ENCODE measurements at regions not wholly inside any gene's neighbourhood (a gene's known extent, or its start where the extent isn't known, plus 50 kb on each side); places are given as distances from the start of the nearest gene placed in this dataset.

DNA sequence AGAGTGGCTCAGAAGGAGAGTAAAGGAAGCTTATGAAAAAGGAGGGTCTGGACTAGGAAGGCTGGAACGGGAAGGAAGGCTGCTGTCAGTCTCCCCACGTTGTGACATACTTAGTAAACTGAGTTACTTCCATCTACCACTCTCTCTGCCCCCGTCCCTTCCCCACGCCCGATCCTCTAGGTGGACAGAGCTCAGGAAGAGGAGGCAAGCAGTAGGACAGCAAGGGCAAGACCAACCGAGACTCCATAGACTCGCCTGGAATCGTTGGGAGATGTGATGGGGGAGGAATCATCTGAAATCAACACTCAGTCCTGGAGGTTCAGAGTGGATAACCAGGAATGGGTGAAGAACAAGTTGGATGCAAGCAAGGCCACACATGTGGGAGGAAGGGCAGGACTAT, 240.7 kb downstream of the BUD13 start:
- no peak for DNase-seq (ENCODE audit: low spot score)

- no peak for DNase-seq (ENCODE audit: low spot score)
Observed at GRCh38 chr11:116530705-116531104, 242.1 kb downstream of the BUD13 start.

- no peak for DNase-seq (ENCODE audit: low spot score)
Observed at GRCh38 chr11:116529271-116529670, 243.5 kb downstream of the BUD13 start.

DNA sequence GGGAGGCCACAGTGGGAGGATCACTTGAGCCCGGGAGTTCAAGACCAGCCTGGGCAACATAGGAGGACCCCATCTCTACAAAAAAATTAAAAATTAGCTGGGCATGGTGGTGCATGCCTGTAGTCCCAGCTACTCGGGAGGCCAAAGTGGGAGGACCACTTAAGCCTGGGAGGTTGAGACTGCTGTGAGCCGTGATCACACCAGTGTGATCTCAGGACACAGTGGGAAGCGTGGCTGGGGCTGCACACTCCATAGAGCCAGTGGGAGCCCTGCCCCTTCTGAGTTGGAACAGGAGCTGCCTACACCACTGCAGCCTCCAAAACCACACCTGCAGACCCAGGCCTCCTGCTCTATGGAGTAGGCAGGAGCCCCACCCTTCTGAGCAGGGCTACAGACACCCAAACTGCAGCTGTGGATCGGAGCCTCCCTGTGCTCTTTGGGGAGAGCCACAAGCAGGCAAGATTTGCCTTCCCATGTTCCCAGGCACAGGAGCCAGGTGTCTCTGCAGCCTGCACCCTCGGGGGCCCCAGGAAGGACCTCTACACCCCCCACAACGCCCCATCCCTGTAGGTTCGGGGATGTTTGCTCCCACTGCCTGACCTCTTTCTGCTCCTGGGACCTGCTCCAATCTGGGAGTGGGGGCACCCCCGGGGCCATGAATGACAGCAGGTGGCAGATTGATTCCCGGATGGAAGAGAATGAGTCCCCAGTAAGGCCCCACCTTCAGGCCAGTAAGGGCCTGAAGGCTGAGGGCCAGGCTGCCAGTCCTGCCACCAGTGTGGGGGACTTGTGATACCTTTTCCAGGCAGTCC, 245.4 kb downstream of the BUD13 start:
- no peak for DNase-seq (ENCODE audit: low spot score)

DNA sequence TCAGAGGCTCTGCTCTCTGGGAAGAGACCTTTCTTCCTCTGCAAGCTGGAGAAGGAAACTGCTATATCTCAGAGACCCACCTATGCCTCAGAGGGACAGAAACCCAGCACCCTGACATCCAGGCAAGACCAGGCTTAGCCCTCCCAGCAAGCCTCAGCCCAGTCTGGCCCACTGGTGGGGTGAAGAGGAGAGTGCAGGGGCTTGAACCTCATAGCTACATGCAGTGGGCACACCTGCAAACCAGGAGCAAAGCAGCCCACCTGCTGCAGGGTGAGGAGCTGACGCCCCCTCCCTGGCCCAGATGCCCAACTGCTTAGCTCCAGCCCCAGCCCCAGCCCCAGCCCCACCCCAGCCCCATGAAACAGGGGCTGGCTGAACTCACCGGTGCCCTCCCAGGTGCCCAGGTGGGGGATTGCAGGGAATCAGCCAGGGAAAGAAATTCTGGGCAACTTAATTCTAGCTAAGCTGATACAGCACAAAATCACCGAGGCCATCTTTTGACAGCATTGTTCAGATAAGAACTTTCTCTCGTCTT, 246.8 kb downstream of the BUD13 start:
- DNase-seq (ENCODE audit: low spot score) = no peak

DNA sequence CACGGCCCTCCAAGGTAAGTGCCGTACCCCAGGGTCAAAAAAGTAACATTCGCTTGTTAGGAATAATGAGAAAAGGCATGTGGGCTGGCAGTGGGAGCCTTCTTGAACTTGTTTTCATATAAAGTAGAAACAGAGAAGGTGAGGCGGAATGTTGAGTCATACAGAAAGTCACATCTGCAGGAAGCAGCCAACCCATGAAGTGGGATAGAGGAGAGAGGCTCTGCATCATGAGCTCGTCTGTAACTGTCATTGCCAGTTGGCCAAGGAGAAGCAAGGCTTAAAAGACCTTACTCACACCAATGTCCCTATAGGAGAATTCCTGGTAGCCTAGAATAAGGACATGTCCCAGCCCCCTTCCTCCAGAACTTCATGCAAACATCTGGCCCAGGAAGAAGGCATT, 253.3 kb downstream of the BUD13 start:
- DNase-seq (ENCODE audit: low spot score) = no peak

DNA sequence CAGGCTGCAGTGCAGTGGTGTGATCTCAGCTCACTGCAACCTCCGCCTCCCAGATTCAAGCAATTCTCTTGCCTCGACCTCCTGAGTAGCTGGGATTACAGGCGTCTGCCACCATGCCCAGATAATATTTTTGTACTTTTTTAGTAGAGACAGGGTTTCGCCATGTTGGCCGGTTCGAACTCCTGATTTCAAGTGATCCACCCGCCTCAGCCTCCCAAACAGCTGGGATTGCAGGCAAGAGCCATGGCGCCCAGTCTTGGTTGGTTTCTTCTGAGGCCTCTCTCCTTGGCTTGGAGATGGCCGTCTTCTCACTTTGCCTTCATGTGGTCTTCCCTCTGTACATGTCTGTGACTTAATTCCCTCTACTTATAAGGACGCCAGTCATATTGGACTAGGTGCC, 254.6 kb downstream of the BUD13 start:
- no peak for DNase-seq (ENCODE audit: low spot score)

GRCh38 chr11:116517584-116517983, 255.2 kb downstream of the BUD13 start:
- DNase-seq (ENCODE audit: low spot score) = no peak

GRCh38 chr11:116517077-116517476, 255.7 kb downstream of the BUD13 start:
- DNase-seq (ENCODE audit: low spot score) = no peak

DNA sequence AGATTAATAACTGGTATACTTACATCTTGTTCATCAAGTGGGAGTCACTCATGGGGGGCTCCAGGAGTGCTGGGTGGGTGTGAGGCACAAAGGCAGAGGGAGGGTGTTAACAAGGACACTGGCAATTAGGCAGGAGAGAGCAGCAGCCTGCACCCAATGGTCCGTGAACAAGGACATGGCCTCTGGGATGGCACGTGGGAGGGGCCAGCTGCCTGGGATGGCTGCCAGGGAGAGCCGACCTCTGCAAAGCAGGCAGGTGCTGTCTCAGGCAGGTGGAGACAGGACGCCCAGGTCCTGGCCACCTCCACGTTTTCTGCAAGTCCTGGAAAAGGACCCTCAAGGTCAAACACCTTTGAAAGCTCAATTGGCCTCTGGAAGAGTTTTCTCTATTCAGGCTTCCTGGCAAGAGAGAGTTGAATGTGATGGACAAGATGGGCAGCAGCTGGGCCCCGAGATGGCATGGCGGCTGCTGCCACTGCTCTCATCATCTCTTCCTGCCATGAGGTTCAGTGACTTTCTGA, 257.1 kb downstream of the BUD13 start:
- DNase-seq (ENCODE audit: low spot score) = no peak

DNA sequence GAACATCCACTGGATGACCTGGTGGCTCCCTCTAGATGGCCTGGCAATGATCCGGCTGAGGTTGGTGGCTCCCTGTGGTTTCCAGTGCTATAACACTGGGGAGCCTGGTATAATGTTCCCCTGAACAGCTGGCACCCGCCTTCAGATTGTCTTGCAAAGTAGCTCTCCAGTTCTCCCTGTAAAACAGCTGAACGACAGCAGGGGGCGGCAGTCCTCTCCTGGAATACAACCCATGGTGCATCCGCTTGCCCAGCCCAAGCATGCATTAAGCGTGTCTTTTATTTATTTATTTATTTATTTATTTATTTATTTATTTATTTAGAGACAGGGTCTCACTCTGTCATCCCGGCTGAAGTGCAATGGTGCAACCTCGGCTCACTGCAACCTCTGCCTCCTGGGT, 258.9 kb downstream of the BUD13 start:
- DNase-seq (ENCODE audit: low spot score) = peak; percentile 35

- no peak for DNase-seq (ENCODE audit: low spot score)
Observed at GRCh38 chr11:116513278-116513823, 259.4 kb downstream of the BUD13 start.

DNA sequence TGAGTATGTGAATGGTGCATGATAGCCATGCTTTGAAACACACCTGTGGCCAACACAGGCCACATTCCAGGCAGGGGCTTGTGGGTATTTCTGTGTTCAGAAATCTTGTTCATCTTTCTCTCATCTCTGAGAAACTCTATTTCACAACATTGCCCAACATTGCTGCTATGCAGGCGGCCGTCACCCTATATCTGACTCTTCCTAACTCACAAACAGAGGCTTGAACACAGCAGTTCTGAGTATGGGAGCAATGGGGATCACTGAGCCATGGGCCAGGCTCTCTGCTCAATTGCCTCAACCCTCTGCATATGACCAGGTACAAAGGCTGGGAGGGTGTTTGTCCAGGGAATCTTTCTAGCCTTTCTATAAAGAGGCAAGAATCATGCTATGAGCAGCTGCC, 259.9 kb downstream of the BUD13 start:
- no peak for DNase-seq (ENCODE audit: low spot score)

DNA sequence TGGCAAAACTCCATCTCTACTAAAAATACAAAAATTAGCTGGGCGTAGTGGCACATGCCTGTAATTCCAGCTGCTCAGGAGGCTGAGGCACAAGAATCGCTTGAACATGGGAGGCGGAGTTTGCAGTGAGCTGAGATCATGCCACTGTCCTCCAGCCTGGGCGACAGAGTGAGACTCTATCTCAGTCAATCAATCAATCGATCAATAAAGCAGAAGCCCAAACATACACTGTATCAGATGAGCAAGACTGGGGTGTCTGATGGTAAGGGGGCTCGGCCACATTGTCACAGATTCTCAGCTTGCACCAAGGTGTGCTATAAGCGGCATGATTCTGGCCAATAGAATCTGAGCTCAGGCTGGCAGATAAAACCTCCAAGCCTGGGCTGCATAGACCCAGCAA, 261.1 kb downstream of the BUD13 start:
- DNase-seq (ENCODE audit: low spot score) = no peak

GRCh38 chr11:116510886-116511650, 261.7 kb downstream of the BUD13 start:
- DNase-seq (ENCODE audit: low spot score) = no peak

DNA sequence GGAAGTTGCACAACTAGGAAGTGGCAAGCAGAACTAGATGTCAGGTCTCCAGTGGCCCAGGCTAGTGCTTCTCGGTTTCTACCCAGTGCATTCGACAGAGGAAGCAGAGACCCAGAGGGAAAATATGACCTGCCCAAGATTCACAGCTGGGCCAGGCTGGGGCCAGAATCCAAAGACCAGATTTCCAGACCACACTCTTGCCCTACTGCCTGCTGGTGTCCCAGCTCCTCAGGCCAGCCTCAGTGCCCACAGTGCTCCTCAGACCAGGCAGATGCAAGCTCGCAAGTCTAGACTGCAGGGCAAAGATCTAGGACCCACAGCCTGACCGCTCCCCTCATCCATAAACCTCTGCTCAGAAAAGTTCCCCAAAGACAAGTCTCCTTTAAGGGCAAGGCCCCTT, 262.6 kb downstream of the BUD13 start:
- no peak for DNase-seq (ENCODE audit: low spot score)

DNA sequence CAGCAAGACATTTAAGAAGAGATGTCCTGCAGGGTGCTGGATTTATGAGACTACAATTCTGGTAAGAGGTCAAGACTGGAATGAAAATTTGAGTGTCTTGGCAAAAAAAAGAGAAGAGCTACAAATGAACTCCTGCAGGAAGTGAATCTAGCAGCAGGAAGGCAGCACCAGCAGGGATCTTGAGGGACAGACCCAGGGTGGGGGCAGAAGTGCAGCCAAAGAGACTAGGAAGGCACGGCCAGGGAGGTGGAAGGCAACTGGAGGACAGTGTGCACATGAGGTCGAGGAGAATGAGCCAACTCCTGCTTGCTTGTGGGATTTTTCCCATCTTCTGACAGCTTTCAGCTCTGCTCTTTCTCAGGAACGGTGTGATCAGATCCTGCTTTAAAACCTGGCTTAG, 263.2 kb downstream of the BUD13 start:
- DNase-seq (ENCODE audit: low spot score) = no peak

DNA sequence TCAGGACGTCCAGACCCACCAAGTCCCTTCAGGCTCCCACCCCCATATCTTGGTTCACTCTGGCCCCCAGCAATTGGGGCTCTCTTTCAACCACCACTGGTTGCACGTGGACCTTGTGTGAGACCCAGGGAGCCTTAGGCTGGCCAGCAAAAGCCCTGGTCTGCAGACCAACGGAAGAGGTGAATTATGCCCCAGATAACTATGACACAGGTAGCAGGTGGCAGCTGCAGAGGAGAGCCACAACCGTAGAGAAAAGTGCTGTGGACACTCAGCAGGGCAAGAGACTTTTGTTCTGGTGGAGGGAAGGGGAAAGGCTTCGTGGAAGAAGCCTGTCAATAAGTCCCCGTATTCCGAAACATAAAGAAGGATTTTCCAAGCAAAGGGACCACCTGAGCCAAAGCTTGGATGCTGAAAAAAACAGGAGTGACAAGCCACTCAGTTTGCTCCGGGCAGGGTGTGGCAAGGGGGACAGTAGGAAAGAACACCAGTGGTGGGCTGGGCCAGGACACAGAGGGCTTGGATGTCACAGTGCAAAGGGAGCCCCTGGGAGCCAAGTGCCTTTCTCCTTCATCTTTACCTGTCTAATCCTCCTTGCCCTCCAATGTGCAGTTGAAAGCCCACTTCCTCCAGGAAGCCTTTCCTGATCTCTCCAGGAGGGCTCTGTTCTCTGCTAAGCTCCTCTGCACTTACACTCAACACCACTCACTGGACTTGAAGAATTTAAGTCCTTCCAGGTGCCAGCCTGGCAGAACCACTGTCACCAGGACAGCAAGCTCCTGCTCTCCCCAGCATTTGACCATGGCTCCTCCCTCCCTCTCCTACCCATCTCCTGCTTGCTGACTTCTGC, 264.7 kb downstream of the BUD13 start:
- no peak for DNase-seq (ENCODE audit: low spot score)

GRCh38 chr11:116507016-116507415, 265.8 kb downstream of the BUD13 start:
- DNase-seq (ENCODE audit: low spot score) = no peak

DNA sequence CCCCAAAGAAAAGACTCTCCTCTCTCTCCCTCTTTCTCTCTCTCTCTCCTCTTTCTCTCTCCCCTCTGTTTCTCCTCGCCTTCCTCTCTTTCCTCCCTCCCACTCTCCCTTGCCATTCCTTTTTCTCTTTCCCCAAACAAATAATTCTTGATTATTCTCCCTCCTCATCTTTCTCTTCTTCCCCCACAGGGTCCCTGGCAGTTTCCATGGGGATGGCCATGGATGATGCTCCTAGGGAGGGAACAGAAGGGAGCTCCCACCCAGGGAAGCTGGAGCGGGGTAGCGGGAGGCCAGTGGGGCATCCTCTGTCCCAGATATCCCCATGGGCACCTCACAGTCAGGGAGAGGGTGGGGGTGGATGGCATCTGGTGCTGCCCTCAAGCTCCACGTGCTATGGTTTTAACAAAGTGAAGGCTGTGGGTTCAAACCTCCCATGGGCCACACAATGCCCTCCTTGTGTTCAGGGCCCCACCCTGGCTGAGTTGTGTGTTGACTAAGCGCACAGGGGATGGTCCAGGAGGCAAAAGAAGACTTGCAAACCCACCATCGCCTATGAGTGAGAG, 266.4 kb downstream of the BUD13 start:
- no peak for DNase-seq (ENCODE audit: low spot score)

Data from HuH-7.5 (cell line).